HCT116 (cell line): ENCODE measurements at regions not wholly inside any gene's neighbourhood (a gene's known extent, or its start where the extent isn't known, plus 50 kb on each side); places are given as distances from the start of the nearest gene placed in this dataset.

Experiments
- ATAC-seq: fragments of 200-7000 bp; cut with Tn5 transposase; 2 replicates; pipeline ENCODE4 v1.9.1; 2020; ENCODE audit warnings: mild to moderate bottlenecking, moderate library complexity
- BruUV-seq: library from RNA; stranded (reverse); fragments of 400-500 nt; replicated peaks from 2 replicates; lab custom pipeline; 2021; lab: Mats Ljungman, UMichigan
- CTCF ChIA-PET: fragments of 300-600 bp; sonication (Branson Sonifier 250); formaldehyde crosslinking; loops from one replicate; lab custom pipeline; 2021; ENCODE audit warnings: antibody characterized with exemption; lab: Charles Lee
- POLR2A ChIA-PET: fragments of 300-600, 350-600 bp; sonication (Branson Sonifier 250); formaldehyde crosslinking; loops from one replicate; lab custom pipeline; 2021; ENCODE audit warnings: antibody characterized with exemption; lab: Charles Lee
- RAD21 ChIA-PET, 2 experiments: fragments of 300-600 bp; sonication (Branson Sonifier 250); formaldehyde crosslinking; loops; one replicate each; lab custom pipeline; 2023; ENCODE audit warnings: low total read pairs in 2 of 2; ENCODE audit not compliant: uncharacterized antibody in 2 of 2, unreplicated experiment in 2 of 2, low non-redundant PET in 1 of 2; lab: Charles Lee
- DNase-seq: peaks from one replicate; pipeline ENCODE4 v3.0.0-alpha.2; 2010; ENCODE audit warnings: low read depth, low spot score
- H2AFZ ChIP-seq: fragments of 200-600 bp; shearing (Covaris generic), sonication (generic); 2 replicates; pipeline ENCODE4 v1.6.1; 2017; ENCODE audit warnings: low read depth, mixed run types, mixed read lengths, antibody characterized with exemption, low read length; ENCODE audit not compliant: poor library complexity, severe bottlenecking
- H3K27ac ChIP-seq: 2 replicates; pipeline ENCODE4 v1.5.1; 2012; ENCODE audit warnings: low read depth, low read length
- H3K27me3 ChIP-seq: fragments of 200-600 bp; sonication (generic); 2 replicates; pipeline ENCODE4 v1.6.1; 2016; ENCODE audit warnings: mixed run types, low read length, mixed read lengths; ENCODE audit not compliant: insufficient read depth
- H3K36me3 ChIP-seq, 2 experiments: fragments of 200-500 bp in 1 of 2; fragments of 200-600 bp in 1 of 2; sonication (Bioruptor generic) in 1 of 2; sonication (generic) in 1 of 2; 2 replicates each; pipeline versions ENCODE4 v1.5.1 to v1.6.1; 2014 to 2016; ENCODE audit warnings: low read length in 2 of 2, inconsistent platforms in 1 of 2, mixed read lengths in 1 of 2, mixed run types in 1 of 2; ENCODE audit not compliant: insufficient read depth in 2 of 2, control insufficient read depth in 1 of 2
- H3K4me1 ChIP-seq, 2 experiments: fragments of 200-600 bp in 1 of 2; sonication (generic) in 1 of 2; 2 replicates each; pipeline versions ENCODE4 v1.5.1 to v1.6.1; 2012 to 2017; ENCODE audit warnings: low read length in 2 of 2, inconsistent platforms in 1 of 2, mild to moderate bottlenecking in 1 of 2, mixed read lengths in 1 of 2, mixed run types in 1 of 2, moderate library complexity in 1 of 2; ENCODE audit not compliant: insufficient read depth in 2 of 2, control insufficient read depth in 1 of 2
- H3K4me2 ChIP-seq: fragments of 200-600 bp; sonication (generic); 2 replicates; pipeline ENCODE4 v1.6.1; 2017; ENCODE audit warnings: mixed run types, low read length, mixed read lengths
- H3K4me3 ChIP-seq, 2 experiments: fragments of 200-600 bp in 1 of 2; sonication (generic) in 1 of 2; replicated peaks in 1 of 2; 2 replicates each; pipeline ENCODE4 v1.5.1; 2011 to 2016; ENCODE audit warnings: low read length in 2 of 2, control low read depth in 1 of 2, low read depth in 1 of 2, mild to moderate bottlenecking in 1 of 2, mixed read lengths in 1 of 2, mixed run types in 1 of 2
- H3K79me2 ChIP-seq: fragments of 200-600 bp; sonication (generic); 2 replicates; pipeline ENCODE4 v1.6.1; 2017; ENCODE audit warnings: mild to moderate bottlenecking, mixed run types, low read length, moderate library complexity, mixed read lengths; ENCODE audit not compliant: insufficient read depth
- H3K9ac ChIP-seq: fragments of 200-600 bp; sonication (generic); 2 replicates; pipeline ENCODE4 v1.6.1; 2016; ENCODE audit warnings: low read length, mixed read lengths
- H3K9me2 ChIP-seq: fragments of 200-600 bp; sonication (generic), shearing (Covaris generic); 2 replicates; pipeline ENCODE4 v1.6.1; 2017; ENCODE audit warnings: mixed run types, mild to moderate bottlenecking, moderate library complexity; ENCODE audit not compliant: insufficient read depth
- H3K9me3 ChIP-seq, 2 experiments: fragments of 200-500 bp in 1 of 2; fragments of 200-600 bp in 1 of 2; sonication (Bioruptor generic) in 1 of 2; sonication (generic) in 1 of 2; 2 replicates each; pipeline ENCODE4 v1.6.1; 2014 to 2017; ENCODE audit warnings: low read length in 2 of 2, mixed read lengths in 2 of 2, inconsistent platforms in 1 of 2, low read depth in 1 of 2, mild to moderate bottlenecking in 1 of 2, mixed run types in 1 of 2, moderate library complexity in 1 of 2; ENCODE audit not compliant: control insufficient read depth in 1 of 2, insufficient read depth in 1 of 2
- H4K20me1 ChIP-seq: fragments of 200-600 bp; sonication (generic), shearing (Covaris generic); 2 replicates; pipeline ENCODE4 v1.6.1; 2017; ENCODE audit warnings: mixed run types, mild to moderate bottlenecking, moderate library complexity; ENCODE audit not compliant: insufficient read depth
- CEBPB ChIP-seq: IDR thresholded peaks from 2 replicates; pipeline ENCODE4 v1.6.1; 2012; ENCODE audit warnings: low read depth
- ELF1 ChIP-seq: IDR thresholded peaks from 2 replicates; pipeline ENCODE4 v1.6.1; 2012; ENCODE audit warnings: low read depth, borderline replicate concordance
- EZH2 ChIP-seq: fragments of 200-600 bp; sonication (generic); IDR thresholded peaks from 2 replicates; pipeline ENCODE4 v1.6.1; 2017; ENCODE audit warnings: antibody characterized with exemption, mixed run types
- FOSL1 ChIP-seq: IDR thresholded peaks from 2 replicates; pipeline ENCODE4 v1.6.1; 2012; ENCODE audit warnings: low read depth
- SIN3A ChIP-seq: IDR thresholded peaks from 2 replicates; pipeline ENCODE4 v1.6.1; 2012; ENCODE audit warnings: low read depth
- ZNF274 ChIP-seq: fragments of 200-500 bp; sonication (Bioruptor generic); IDR thresholded peaks from 2 replicates; pipeline ENCODE4 v1.6.1; 2014; ENCODE audit warnings: mild to moderate bottlenecking, low read depth, low read length, inconsistent platforms
- intact Hi-C: fragments of 100-400 bp; cut with micrococcal nuclease; formaldehyde crosslinking; loops from 2 replicates; pipeline ENCODE4 v1.10.0; 2022
- TF ChIP-seq, protein P1 (sequence below): IDR thresholded peaks from 2 replicates; pipeline ENCODE4 v1.6.1; 2011; ENCODE audit warnings: mild to moderate bottlenecking, low read length, moderate library complexity; ENCODE audit not compliant: insufficient replicate concordance; ENCODE audit errors: extremely low read depth
- TF ChIP-seq, protein P2 (sequence below): IDR thresholded peaks from 2 replicates; pipeline ENCODE4 v1.6.1; 2012
- TF ChIP-seq, protein P3 (sequence below), 3 experiments: fragments of 200-600 bp in 1 of 3; sonication (generic) in 1 of 3; IDR thresholded peaks in 2 of 3; conservative IDR thresholded peaks in 1 of 3; 2 replicates each; pipeline ENCODE4 v1.5.1; 2012 to 2017; ENCODE audit warnings: low read depth in 2 of 3, low read length in 2 of 3, antibody characterized with exemption in 1 of 3, borderline replicate concordance in 1 of 3, control low read depth in 1 of 3, mild to moderate bottlenecking in 1 of 3, mixed read lengths in 1 of 3, mixed run types in 1 of 3, moderate library complexity in 1 of 3; ENCODE audit not compliant: insufficient read depth in 1 of 3

DNA sequence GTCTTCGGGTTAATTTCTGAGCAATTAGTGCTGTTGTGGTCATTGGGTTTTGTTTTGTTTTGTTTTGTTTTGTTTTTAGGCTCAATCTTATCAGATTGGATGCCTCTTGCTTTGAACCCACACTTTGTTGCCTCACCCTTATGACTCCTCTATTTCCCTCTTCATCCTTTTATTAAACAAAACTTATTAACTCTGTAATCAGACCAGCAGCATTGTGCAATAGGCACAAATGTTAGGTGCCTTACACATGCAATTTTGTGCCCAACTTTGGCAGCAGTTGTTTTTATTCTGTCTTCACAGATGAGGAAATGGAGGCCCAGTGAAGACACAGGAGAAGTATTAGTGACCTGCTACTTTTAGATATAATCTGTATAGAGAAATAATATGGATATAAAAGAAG, 377.7 kb downstream of the KCNRG start:
- DNase-seq = no peak
- no peaks in the 10 kb centered on the region for H3K36me3 ChIP-seq
- no peaks in the 10 kb centered on the region for H3K4me1 ChIP-seq
- BruUV-seq = no TSS peak
- CTCF ChIA-PET = no interaction called here
- no peak overlapping the region for H3K27ac ChIP-seq
- TF ChIP-seq ZNF274 = no peak
- no peak for TF ChIP-seq ELF1
- TF ChIP-seq, protein P1, sequence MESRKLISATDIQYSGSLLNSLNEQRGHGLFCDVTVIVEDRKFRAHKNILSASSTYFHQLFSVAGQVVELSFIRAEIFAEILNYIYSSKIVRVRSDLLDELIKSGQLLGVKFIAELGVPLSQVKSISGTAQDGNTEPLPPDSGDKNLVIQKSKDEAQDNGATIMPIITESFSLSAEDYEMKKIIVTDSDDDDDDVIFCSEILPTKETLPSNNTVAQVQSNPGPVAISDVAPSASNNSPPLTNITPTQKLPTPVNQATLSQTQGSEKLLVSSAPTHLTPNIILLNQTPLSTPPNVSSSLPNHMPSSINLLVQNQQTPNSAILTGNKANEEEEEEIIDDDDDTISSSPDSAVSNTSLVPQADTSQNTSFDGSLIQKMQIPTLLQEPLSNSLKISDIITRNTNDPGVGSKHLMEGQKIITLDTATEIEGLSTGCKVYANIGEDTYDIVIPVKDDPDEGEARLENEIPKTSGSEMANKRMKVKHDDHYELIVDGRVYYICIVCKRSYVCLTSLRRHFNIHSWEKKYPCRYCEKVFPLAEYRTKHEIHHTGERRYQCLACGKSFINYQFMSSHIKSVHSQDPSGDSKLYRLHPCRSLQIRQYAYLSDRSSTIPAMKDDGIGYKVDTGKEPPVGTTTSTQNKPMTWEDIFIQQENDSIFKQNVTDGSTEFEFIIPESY = no peak
- no peak for TF ChIP-seq CEBPB
- TF ChIP-seq FOSL1 = no peak
- TF ChIP-seq, protein P2, sequence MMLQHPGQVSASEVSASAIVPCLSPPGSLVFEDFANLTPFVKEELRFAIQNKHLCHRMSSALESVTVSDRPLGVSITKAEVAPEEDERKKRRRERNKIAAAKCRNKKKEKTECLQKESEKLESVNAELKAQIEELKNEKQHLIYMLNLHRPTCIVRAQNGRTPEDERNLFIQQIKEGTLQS = no peak
- TF ChIP-seq, protein P3, sequence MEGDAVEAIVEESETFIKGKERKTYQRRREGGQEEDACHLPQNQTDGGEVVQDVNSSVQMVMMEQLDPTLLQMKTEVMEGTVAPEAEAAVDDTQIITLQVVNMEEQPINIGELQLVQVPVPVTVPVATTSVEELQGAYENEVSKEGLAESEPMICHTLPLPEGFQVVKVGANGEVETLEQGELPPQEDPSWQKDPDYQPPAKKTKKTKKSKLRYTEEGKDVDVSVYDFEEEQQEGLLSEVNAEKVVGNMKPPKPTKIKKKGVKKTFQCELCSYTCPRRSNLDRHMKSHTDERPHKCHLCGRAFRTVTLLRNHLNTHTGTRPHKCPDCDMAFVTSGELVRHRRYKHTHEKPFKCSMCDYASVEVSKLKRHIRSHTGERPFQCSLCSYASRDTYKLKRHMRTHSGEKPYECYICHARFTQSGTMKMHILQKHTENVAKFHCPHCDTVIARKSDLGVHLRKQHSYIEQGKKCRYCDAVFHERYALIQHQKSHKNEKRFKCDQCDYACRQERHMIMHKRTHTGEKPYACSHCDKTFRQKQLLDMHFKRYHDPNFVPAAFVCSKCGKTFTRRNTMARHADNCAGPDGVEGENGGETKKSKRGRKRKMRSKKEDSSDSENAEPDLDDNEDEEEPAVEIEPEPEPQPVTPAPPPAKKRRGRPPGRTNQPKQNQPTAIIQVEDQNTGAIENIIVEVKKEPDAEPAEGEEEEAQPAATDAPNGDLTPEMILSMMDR (IDR thresholded peaks at IDR 0.05 in 2 of 3, conservative IDR thresholded peaks at IDR 0.05 in 1 of 3; ENCODE audit: borderline replicate concordance in 1 of 3, insufficient read depth in 1 of 3, low read depth in 2 of 3, low read length in 2 of 3) = no peak
- TF ChIP-seq EZH2 = no peak
- no peak for TF ChIP-seq SIN3A
- no peak overlapping the region for H2AFZ ChIP-seq
- no peaks in the 10 kb centered on the region for H3K9me3 ChIP-seq
- ATAC-seq = no peak
- no peak overlapping the region for H3K4me3 ChIP-seq
- no peak overlapping the region for H3K9ac ChIP-seq
- no peaks in the 10 kb centered on the region for H3K27me3 ChIP-seq
- RAD21 ChIA-PET = no interaction called here
- no peak overlapping the region for H3K4me2 ChIP-seq
- intact Hi-C loops = no loop called here
- H3K79me2 ChIP-seq = no peaks in the 10 kb centered on the region
- POLR2A ChIA-PET = no interaction called here
- H4K20me1 ChIP-seq = no peaks in the 10 kb centered on the region
- no peaks in the 10 kb centered on the region for H3K9me2 ChIP-seq
